ENCODE measurements at regions not wholly inside any gene's neighbourhood (a gene's known extent, or its start where the extent isn't known, plus 50 kb on each side); places are given as distances from the start of the nearest gene placed in this dataset.
"Not testable (repeated sequence)": the region's sequence is repeated elsewhere in the genome, so short reads cannot be mapped to it uniquely, and the experiment has no call there.

DNA sequence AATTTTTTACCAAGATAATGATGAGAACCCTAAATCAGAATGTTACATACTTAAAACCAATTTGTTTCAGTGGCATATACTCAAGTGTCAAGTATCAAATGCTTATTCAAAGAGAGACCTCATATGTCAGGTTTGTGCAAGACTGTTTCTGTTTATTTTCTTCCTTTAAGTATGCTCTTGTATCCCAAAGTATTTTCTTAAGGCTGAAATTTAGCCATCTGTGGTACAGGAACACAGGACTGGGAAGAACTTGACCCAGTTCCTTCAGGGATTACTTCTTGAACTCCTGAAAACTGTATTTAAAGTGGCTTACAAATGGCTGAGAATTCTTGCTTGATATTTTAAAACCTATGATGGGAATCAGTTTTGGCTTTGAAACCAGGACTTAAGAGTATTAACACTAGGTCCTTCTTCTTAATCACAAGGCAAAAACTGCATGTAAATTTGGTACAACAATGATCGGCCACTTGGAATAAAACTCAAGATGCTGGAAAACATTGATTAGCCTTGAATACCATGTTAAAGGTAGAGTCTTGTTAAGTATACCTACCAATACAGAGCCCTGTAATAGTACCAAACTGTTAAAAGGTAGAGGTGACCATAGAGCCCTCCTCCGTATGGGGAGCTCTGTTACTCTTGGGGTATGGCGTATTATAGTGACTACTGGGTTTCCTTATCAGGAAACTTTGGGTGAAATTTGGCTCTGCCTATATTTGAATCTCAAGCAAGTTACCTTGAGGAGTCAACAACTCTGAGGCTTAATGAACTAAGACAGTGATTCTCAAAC, 95.9 kb downstream of the BLID start:
- DNase-seq = no peak

DNA sequence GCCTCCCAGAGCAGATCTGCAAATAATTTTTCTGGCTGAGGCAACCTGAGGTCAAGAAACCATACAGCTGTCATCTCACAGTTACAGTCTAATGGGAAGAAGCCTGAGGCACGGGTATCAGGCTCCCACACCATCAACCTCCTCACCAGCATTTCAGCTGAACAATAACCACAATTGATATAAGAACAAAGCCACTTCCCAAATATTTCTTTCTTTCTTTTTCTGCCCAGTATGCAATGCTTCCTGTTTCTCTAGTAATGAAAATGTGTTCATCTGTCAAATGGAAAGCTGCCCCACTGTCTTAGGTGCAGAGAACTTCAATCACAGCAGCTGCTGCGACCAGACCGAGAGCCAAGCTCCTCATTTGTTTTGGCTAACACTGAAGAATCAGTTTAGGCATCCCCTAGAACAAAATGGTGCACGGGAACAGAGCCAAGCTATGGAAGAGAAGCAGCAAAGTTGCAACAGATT, 108.4 kb downstream of the BLID start:
- DNase-seq = no peak

DNA sequence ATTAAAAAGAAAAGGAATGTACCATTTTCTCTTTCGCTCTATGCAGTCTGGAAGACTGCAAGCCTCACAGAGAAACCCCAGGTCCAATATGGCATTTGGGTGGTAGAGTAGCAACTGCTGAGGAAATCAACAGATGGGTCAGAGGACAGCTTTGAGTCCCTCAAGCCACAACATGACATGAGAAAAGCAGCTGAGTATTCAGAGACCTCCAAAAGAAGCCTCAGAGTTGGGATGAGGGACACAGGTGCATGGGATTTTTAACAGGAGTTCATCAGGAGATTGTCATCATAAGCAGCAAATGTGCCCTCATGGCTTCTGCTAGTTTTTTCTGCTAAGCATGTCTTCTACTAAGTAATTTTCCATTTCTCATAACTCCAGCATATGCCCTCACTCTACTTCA, 111.6 kb downstream of the BLID start:
- DNase-seq = no peak

DNA sequence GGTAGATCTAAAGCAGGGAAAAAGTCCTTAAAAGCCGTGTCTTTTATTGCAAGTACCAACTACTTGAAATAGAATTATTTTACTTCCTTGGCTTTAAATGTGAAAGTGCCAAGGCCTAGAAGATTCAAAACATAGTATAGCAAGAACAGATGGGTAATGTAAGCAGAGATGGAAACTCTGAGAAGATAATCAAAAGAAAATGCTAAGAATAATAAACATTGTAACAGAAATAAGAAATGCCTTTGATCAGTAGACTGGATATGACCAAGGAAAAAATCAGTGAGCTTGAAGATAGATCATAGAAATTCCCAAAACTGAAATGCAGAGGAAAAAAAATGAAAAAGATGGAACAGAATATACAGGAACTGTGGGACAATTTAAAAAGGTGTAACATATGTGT, 113.1 kb downstream of the BLID start:
- DNase-seq = no peak

DNA sequence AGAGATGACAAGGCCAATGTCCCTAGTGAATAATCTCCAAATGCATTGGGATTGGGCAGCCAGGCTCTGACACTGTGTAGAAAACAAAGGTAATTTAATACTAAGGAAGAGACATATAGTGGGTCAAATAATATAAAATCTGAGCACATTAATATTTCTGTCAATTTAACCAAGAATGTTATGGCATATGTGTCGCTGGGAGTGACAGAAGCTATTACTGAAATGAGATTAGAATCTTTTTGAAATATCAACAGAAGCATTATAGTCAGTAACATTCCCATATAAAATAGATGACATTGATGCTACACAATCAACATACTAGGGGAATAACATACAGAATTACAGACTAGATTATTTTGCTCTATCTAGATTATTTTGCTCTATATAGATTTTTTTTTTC, 114.0 kb downstream of the BLID start:
- DNase-seq = no peak

DNA sequence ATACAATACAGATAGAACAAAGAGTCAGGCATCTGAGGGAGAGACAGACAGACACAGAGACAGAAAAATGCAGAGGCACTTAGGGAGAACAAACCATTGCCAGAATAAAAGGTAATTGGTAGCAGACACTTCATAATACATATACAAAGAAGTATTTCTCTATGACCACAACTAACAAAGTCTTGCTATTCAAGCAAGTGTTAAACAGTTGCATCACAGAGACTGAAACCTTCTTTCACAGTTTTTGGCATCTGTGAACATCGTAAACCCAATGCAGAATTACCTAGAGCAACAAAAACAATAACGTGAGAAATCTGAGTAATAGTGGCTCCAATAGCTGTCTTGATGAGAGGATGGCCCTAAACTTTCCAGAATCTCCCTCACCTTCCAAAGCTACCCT, 116.4 kb downstream of the BLID start:
- no peak for DNase-seq

DNA sequence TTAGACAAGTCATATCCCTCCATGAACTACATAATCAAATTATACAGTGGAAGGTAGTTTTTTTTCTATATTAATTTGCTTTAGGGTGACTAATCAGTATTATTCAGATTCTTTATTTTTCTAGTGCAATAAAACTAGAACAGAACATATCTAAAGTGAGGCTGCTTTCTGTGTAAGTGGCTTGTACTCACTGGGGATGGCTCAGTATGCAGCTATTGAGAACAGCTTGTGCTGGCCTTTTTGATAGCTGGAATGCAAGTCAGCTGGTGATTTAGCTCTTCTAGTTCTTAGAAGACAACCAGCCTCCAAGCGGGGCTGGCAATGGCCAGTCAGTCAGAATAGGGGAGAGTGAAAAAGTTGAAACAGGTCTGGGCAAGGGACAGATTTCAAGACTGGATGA, 119.4 kb downstream of the BLID start:
- no peak for DNase-seq

DNA sequence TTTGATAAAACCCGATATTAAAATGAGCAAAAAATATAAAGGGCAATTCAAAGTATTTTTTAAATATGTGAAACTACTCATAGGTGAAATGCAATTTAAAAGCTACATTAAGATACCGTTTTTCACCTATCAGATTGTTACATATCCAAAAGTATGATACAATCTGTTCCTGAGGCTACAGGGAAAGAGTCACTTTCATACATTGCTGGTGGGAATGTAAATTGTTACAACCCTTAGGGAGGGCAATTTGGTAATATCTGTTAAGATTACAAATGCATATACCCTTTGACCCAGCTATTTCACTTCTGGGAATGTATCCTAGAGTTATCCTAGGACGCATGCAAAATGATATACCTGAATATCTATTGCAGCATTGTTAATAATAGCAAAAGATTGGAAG, 132.1 kb downstream of the BLID start:
- no peak for DNase-seq

DNA sequence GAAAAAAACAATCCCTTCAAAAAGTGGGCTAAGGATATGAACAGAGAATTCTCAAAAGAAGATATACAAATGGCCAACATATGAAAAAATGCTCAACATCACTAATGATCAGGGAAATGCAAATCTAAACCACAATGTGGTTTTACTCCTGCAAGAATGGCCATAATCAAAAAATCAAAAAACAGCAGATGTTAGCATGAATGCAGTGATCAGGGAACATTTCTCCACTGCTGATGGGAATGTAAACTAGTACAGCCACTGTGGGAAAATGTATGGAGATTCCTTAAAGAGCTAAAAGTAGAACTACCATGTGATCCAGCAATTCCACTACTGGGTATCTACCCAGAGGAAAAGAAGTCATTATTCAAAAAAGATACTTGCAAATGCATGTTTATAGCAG, 138.1 kb downstream of the BLID start:
- DNase-seq = not testable (repeated sequence)

DNA sequence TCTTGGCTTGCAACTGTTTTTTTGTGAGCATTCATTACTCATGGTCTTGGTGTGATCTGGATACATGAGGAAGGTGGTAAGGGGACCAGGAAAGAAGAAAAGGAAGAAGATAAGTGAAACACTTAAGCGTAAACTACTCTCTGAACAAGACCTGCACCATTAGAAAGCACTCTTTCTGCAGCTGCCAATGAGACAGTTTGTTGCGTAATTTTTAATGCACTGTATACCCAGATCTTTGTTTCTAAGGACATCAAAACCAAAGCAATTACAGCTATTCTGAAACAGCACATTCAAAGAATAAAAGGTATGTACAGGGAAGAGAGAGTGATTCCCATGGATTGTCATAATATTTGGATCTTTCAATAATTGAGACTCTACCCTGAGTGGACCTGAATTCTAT, 147.4 kb downstream of the BLID start:
- no peak for DNase-seq

DNA sequence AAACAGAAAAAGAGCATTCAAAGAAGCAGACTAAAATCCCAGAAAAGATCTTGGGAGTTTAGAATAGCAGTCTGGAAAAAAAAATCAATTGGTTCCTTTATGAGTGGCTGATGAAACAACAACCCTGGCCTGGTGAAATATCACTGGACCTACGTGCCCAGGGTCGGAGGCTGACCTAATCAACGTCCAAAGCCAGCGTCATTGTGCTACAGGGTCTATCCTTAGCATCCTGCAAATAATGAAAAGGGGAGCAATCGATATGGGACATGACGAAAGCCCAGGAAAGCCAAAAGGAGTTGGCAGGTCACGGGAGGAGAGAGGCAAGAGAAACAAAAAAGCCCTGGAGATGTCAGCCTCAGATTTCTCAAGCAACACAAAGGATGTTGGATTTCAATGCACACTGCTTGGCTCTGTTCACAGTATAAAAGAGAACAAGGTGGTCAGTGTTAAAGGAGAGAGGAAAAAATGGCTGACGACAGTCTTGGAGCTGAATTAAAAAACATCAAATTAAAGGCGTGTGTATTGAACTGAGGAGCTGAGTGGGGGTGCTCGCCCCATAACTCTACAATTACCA, 148.8 kb downstream of the BLID start:
- DNase-seq = no peak

DNA sequence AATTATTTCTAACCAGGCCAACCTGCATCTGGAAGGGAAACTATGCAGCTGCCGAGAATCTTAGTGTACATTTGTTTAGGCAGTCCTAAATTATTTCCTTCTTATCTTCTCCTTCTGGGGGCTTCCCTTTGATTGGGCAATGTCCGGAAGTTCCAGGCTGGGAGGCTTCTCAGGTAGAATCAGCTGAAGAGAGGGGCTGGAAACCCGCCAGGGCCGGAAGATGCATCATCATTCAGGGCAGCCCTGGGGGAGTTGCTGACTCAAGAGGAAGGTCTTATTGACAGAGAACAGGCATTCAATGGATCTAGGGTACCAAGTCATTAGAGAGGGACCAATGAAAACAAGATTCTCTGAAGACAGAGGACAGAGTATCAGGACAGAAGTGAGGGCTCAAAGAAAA, 150.7 kb downstream of the BLID start:
- DNase-seq = no peak

DNA sequence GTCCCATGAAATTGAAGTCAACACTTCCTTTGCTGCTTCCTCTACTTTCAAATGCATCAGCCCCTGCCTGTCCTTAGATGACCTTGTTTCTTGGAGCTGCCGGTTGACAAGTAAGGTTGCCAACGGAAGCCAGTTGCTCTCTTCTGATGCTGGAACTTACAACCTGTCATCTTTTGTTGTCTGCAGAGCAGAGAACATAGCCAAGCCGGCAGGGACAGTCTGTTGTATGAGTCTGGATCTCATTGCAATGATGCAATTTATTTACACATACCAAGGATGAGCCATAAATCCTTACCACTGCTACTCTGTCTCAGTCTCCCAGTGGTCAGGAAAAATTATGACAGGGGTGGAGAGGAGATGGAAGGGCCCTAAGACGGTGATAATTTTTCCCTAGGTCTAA, 151.4 kb downstream of the BLID start:
- DNase-seq = no peak

DNA sequence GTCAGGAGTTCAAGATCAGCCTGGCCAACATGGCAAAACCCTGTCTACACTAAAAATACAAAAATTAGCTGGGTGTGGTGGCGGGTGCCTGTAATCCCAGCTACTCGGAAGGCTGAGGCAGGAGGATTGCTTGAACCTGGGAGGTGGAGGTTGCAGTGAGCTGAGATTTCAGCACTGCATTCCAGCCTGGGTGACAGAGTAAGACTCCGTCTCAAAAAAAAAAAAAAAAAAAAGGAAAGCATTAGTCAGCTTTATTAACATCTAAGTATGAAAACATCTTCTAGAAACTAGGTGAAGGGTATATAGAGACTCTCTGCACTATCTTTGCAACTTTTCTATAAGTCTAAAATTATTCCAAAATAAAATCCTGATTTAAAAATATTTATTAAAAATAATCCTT, 152.2 kb downstream of the BLID start:
- DNase-seq = not testable (repeated sequence)

DNA sequence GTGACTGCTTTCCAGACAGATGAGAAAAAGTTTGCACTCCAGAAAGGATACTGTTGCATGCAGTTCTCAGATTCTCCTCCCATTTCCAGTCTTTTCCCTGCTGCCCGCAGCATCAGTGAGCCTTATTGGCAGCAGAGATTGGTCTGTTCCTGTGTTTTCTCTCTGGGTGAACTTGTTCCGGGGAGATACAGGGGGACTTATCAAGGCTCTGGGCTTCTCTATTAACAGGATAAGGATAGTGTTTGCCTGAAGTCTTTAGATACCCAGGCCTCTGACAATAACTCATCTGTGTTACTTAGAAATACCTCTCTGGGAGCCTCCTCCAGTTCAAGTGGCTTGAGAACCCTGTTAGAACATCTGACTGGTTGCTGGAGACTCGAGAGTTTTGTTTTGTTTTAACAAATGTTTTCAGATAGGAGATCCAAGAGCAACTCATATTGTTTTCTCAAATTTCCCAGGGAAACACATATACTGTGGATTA, 154.7 kb downstream of the BLID start:
- no peak for DNase-seq

DNA sequence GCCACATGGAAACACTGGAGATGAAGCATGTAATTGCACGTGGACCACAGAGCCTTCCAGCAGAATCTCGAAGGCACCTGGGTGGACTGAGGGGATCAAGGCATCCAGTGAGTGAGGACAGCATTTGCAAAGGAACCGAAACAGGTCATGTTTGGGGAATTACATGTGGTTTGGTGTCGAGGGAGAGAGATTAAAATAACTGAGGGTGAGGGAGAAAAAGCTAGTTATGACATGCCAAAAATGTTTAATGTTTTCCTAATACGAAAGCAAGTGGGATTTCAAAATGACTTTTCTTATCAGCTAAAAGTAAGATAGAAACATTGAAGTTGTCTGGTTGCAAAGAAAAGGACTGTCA, 157.1 kb downstream of the BLID start:
- no peak for DNase-seq

DNA sequence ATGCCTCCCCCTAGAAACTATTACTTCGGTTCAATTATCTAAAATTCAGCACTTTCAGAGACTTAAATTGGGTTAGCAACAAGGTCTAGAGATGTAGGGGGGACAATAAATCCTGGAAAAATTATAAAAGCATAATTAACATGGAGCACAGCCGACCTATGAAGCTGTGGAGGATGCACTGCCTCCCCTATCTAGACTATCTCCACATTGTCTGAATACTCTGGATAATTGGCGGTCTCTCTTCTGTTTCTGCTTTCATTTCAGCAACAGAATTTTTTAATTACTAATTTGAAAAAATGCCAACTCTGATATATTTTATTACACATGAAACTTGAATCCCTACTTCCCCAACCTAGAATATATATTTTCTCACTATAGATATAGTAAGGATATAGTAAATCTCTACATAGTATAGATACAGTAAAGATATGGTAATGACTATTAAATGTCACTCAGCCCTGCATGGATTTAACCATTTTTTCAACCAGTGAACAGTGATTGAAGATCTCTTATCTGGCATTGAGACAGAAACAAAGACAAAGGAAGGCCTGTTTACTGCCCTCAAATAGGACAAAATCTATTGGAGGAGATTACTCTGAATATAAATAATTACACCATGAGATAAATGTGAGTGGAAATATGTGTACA, 157.6 kb downstream of the BLID start:
- no peak for DNase-seq

DNA sequence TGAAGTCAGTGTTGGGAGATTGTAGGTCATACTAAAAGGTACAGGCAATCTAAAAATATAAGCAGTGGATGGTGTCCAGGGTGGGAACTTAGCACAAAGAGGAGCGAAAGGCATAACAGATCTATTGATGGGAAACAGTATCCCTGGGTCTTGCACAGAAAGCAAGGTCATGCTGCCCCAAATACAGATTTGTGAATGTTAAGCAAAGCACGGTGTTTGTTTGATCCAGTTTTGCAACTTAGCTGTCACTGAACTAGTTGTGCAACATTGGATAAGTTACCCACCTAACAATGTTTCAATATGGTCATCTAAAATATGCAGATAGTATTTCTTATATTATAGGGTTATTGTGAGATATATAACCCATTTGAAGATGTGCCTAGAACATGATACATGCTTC, 162.9 kb downstream of the BLID start:
- no peak for DNase-seq

DNA sequence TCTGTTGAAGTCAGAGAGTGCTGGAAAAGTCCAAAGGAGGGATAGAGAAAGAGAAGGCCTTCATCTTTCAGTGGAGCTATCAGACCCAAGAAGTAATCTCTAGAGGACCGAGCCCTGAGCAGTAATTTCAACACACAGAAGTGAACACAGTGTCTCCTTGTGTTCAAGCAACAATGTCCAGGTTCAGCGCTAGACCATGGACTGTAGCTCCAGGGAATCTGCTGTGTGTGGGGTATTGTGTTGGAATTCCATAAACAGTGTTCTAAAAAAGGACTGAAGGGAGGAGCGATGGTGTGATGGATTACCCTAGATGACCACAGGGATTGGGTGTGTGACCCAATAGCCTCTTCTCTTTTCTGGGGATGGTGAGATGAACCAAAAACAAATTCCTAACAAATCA, 165.9 kb downstream of the BLID start:
- DNase-seq = no peak

DNA sequence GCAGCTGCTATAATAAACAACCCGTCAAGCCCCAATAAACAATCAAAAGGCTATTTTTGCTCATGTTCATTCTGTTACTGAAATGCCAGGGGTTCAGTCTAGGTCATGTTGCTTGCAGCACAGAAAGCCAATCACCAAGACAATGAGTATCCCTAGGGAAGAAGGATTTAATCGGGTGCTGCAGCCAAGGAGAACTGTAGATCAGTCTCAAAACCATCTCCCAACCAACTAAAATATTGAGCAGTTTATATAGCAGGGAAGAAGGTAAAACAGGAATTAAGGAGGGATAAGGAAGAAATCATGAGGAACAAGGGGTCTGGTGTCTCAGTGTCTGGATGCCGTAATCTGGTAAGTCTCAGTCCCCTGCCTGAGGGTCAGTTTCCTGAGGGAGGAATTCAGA, 169.5 kb downstream of the BLID start:
- DNase-seq = no peak

DNA sequence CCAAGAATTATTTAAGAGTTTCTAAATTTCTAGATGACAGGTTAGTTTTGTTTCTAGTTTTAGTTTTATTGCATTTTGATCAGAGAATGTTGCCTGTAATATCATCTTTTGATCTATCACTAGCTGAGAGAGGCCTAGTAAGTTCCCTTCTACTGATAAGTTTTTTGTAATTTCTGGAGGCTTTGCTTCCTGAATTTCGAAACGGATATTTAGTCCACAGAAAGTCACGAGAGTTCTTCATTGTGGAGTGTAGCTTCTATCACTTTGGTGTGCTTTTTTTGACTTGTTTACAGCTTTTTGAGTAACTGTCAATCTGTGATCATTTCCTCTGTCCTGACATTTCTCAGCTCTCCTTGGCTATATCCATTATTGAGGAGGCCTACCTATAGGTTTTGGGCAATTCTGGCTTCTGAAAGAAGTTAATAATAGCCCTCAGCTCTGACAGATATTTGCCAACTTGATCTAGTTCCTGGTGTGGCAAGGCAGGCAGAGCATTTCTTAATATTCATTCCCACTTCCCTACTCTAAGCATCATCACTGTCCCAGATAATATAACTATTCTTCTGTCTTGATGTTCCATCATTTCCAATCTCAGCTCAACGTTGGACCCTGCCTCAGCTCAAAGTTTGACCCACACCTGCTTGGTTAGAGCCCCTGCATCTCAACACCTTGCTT, 171.3 kb downstream of the BLID start:
- no peak for DNase-seq

DNA sequence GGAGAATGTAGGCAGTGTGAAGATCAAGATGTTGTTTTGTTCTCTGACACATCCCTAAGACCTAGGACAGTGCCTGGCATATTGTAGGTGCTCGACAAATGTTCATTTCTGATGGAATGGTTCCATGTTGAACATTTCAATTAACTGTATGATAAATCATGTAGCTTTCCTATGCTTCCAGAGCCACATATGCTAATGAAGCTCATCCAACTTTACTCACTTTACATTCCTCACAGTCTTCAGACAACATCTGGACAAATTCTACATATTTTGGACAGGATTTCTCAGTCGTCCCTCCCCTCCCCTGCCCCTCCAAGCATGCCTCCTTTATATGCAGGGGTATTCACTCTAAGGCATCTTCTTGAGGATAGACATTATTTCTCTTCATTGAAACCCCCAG, 177.9 kb downstream of the BLID start:
- DNase-seq = no peak

DNA sequence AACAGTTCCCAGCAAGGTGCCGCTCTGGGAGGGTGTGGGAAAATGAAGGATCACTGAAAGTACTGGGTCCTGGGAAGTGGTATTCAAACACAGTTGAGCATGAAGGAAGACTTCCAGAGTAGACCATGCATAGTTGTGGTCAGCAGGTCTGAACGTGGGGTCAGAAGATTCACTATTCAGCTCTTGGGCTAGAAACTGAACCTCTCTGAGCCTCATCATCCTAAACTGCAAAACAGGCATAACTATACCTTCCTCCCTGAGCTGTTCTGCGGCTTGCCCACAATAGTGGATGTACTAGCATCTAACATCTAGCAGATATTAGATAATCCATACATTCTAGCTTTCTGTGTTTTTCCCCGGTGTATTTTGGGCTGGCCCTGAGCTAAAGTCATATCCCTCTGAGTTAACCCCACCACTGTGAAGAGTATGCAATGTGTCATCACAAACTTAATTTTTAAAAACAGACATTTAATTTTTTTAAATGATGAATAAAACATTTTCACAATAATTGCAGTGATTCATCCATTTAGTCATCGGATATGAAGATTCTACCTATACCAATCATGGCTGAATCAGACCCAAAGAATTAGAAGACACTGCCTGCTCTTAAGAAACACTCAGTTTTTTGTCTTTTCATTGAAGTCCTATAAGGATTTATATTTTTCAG, 179.1 kb downstream of the BLID start:
- no peak for DNase-seq

Data from NCI-H2171 (cell line).